GM12891 (cell line): ENCODE measurements at regions not wholly inside any gene's neighbourhood (a gene's known extent, or its start where the extent isn't known, plus 50 kb on each side); places are given as distances from the start of the nearest gene placed in this dataset.
"Not testable (repeated sequence)": the region's sequence is repeated elsewhere in the genome, so short reads cannot be mapped to it uniquely, and the experiment has no call there.

ENCODE experiments used
- DNase-seq: peaks from one replicate; pipeline ENCODE4 v3.0.0; 2011; ENCODE audit warnings: low spot score; ENCODE audit not compliant: insufficient read length
- FAIRE-seq: peaks from 2 replicates; lab custom pipeline; 2011; peaks lifted over from hg19 to GRCh38; lab: Jason Lieb, UNC
- PAX5 ChIP-seq: IDR thresholded peaks from 2 replicates; pipeline ENCODE4 v1.6.1; 2011; ENCODE audit warnings: low read length, moderate library complexity, mild to moderate bottlenecking; ENCODE audit not compliant: insufficient read depth, severe bottlenecking
- POLR2A ChIP-seq: IDR thresholded peaks from 2 replicates; pipeline ENCODE4 v1.6.1; 2011; ENCODE audit warnings: low read depth, low read length, control low read depth
- POLR2AphosphoS5 ChIP-seq: IDR thresholded peaks from 2 replicates; pipeline ENCODE4 v1.6.1; 2011; ENCODE audit warnings: low read depth, low read length, control low read depth
- POU2F2 ChIP-seq: IDR thresholded peaks from 2 replicates; pipeline ENCODE4 v1.6.1; 2011; ENCODE audit warnings: low read depth, mild to moderate bottlenecking, control low read depth, low read length, moderate library complexity
- SPI1 ChIP-seq: IDR thresholded peaks from 2 replicates; pipeline ENCODE4 v1.6.1; 2011; ENCODE audit warnings: low read depth, low read length, control low read depth
- TAF1 ChIP-seq: IDR thresholded peaks from 2 replicates; pipeline ENCODE4 v1.6.1; 2011; ENCODE audit warnings: low read depth, low read length, control low read depth

DNA sequence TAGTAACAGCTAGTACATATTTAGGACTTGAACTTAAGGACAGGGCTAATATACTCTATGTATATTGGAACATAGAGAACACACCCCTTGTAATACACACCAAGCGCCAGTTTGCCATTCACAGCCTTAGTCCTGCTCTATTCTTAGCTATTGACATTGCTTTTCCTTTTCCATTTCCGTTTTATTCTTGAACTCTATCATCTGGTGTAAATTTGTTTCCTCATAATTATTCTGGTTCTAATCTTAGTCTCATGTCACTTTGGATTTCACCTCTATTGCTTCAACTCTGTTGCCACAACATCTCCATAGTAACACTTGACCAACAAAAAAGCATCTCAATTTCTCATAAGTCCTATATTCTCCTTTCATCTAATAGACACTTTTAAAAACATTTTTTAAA lies 225.7 kb downstream of the PHLDA1 start:
- no peak for DNase-seq
- TF ChIP-seq POU2F2 = no peak
- no peak for TF ChIP-seq TAF1
- no peak for TF ChIP-seq SPI1
- no peak for FAIRE-seq

- no peak for FAIRE-seq
- TF ChIP-seq SPI1 (no peak), POU2F2 (no peak), TAF1 (no peak), POLR2AphosphoS5 (no peak), PAX5 (no peak), POLR2A (no peak)
- DNase-seq = no peak
Observed at GRCh38 chr12:75805320-75805719, 226.3 kb downstream of the PHLDA1 start.

DNA sequence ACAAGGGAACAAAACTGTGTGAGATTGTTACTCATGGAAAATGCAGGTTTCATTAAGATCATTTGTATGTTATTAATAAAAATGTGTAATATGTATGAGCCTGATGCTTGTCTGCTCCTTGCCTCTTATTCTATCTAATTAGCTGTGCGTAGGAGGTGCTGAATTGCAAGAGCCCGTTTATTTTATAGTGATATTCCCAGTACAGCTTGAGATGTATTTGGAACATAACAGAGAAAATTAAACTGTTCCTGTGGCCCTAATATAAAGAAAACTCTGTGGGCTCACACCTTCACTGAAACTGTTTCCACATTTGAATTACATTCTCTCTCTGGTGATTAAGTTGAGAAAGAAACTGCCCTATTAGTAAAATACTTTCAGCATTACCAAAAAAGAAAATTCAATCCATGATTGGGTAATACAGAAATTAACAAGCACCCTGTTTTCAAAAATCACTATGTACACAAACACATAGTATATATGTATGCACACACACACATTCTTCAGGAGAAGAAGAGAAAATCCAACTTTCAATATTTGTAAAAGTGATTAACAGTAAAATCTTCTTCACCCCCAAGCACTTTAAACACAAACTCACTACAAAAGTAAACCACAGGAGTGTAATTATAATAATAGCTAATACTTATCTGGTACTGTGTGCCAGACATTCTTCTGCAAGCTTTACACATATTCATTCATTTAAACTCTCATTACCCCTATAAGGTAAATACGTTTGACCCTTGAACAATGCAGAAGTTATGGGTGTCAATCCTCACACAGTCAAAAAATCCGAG lies 233.2 kb downstream of the PHLDA1 start:
- DNase-seq (no peak), FAIRE-seq (no peak)
- no peak for TF ChIP-seq SPI1
- TF ChIP-seq TAF1 = no peak
- no peak for TF ChIP-seq POLR2AphosphoS5
- no peak for TF ChIP-seq POU2F2
- no peak for TF ChIP-seq POLR2A
- TF ChIP-seq PAX5 = no peak

- FAIRE-seq (no peak), DNase-seq (no peak)
- TF ChIP-seq PAX5 (no peak), POLR2AphosphoS5 (no peak)
Observed at GRCh38 chr12:75795125-75795524, 236.5 kb downstream of the PHLDA1 start.

- no peak for DNase-seq
- FAIRE-seq = no peak
- TF ChIP-seq PAX5 (no peak), SPI1 (no peak), POLR2AphosphoS5 (no peak)
Observed at GRCh38 chr12:75792687-75793086, 238.9 kb downstream of the PHLDA1 start.

DNA sequence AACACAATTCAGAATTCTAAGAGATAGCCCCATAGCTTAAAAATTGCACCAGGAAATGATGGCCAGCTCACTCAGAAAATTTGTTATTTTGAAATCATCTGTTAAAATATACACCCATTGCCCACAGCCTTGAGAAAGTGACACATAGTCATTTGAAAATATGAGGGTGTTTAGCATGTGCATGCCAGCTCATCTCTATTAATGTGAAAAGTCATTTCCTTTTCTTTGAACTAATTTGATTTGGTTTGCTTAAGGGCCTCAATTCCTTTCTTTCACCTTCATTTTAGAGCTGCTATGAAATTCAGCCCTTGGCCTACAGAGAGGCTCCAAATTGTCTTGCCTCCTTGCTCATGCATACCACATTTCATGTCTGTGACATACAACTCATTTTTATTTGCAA lies 241.4 kb downstream of the PHLDA1 start:
- FAIRE-seq (no peak), DNase-seq (no peak)
- TF ChIP-seq POLR2A = no peak

GRCh38 chr12:75787146-75787545 lies 244.4 kb downstream of the PHLDA1 start:
- DNase-seq, FAIRE-seq: not testable (repeated sequence)

DNA sequence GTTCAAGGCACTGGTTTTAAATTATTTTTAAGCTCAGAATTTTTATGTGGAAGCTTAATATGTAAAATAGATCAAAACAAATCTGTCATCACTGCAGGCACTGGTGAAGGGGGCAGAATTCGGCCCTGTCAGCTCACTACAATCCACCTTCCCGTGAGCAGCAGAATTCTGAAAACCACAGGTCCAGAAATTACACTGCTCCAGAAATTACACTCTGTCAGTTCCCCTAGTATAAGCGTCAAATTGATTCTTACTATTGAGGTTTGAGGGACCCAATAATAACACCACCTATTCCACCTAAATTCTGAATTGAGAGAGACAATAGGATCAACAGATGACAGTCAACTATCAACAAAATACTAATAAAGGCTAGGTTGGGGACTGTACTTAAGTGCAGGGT lies 245.5 kb downstream of the PHLDA1 start:
- TF ChIP-seq PAX5 (no peak), SPI1 (no peak)
- DNase-seq = no peak
- FAIRE-seq = no peak

GRCh38 chr12:75784591-75784990 lies 247.0 kb downstream of the PHLDA1 start:
- DNase-seq = no peak
- TF ChIP-seq POLR2A (no peak), SPI1 (no peak), POU2F2 (no peak), PAX5 (no peak), POLR2AphosphoS5 (no peak), TAF1 (no peak)
- no peak for FAIRE-seq

GRCh38 chr12:75783093-75783877 lies 248.3 kb downstream of the PHLDA1 start:
- FAIRE-seq = no peak
- DNase-seq = no peak
- TF ChIP-seq POLR2AphosphoS5 (no peak), POU2F2 (no peak), TAF1 (no peak), PAX5 (no peak), POLR2A (no peak), SPI1 (no peak)

- no peak for DNase-seq
- FAIRE-seq = no peak
- no peak for TF ChIP-seq SPI1
- TF ChIP-seq PAX5 = no peak
- TF ChIP-seq POLR2AphosphoS5 = no peak
- TF ChIP-seq TAF1 = no peak
- TF ChIP-seq POLR2A = no peak
- TF ChIP-seq POU2F2 = no peak
Observed at GRCh38 chr12:75782069-75782581, 249.5 kb downstream of the PHLDA1 start.
